OCI-LY3 (cell line): ENCODE measurements at regions not wholly inside any gene's neighbourhood (a gene's known extent, or its start where the extent isn't known, plus 50 kb on each side); places are given as distances from the start of the nearest gene placed in this dataset.

ENCODE experiments used
- H2AFZ ChIP-seq: fragments of 200-600, 300-600 bp; shearing (Covaris generic); 2 replicates; pipeline ENCODE4 v1.6.0; 2014; ENCODE audit warnings: antibody characterized with exemption, low read depth, low read length
- H3K27ac ChIP-seq: fragments of 200-600, 300-600 bp; sonication (generic); 2 replicates; pipeline ENCODE4 v1.5.1; 2014; ENCODE audit warnings: mild to moderate bottlenecking, low read length, moderate library complexity, mixed read lengths
- H3K27me3 ChIP-seq: fragments of 200-600, 300-600 bp; sonication (generic); 2 replicates; pipeline ENCODE4 v1.6.1; 2014; ENCODE audit warnings: low read depth, low read length, mixed read lengths
- H3K36me3 ChIP-seq: fragments of 200-600, 300-600 bp; sonication (generic); replicated peaks from 2 replicates; pipeline ENCODE3; 2014; ENCODE audit warnings: low read depth, low read length, mixed read lengths
- H3K4me1 ChIP-seq: fragments of 300-600, 200-600 bp; sonication (generic); 2 replicates; pipeline ENCODE4 v1.6.1; 2014; ENCODE audit warnings: low read length, mixed read lengths
- H3K4me2 ChIP-seq: fragments of 200-600, 300-600 bp; sonication (generic); 2 replicates; pipeline ENCODE4 v1.6.1; 2014; ENCODE audit warnings: low read length, mixed read lengths
- H3K4me3 ChIP-seq: fragments of 300-600, 200-600 bp; sonication (generic); 2 replicates; pipeline ENCODE4 v1.5.1; 2014; ENCODE audit warnings: antibody characterized with exemption, mild to moderate bottlenecking, low read length, moderate library complexity
- H3K79me2 ChIP-seq: fragments of 300-600, 200-600 bp; shearing (Covaris generic); 2 replicates; pipeline ENCODE4 v1.6.1; 2014; ENCODE audit warnings: mild to moderate bottlenecking, low read length, mixed read lengths
- H3K9ac ChIP-seq: fragments of 300-600, 200-600 bp; shearing (Covaris generic); 2 replicates; pipeline ENCODE4 v1.6.0; 2014; ENCODE audit warnings: mild to moderate bottlenecking, low read length, moderate library complexity
- H3K9me3 ChIP-seq: fragments of 200-600, 300-600 bp; shearing (Covaris generic); 2 replicates; pipeline ENCODE4 v1.6.1; 2014; ENCODE audit warnings: low read length, mixed read lengths; ENCODE audit not compliant: insufficient read depth
- H4K20me1 ChIP-seq: fragments of 200-600, 300-600 bp; sonication (generic); 2 replicates; pipeline ENCODE4 v1.6.1; 2016; ENCODE audit warnings: low read length, mixed read lengths; ENCODE audit not compliant: insufficient read depth
- EZH2phosphoT487 ChIP-seq: fragments of 200-600 bp; shearing (Covaris generic); IDR thresholded peaks from 2 replicates; pipeline ENCODE4 v1.6.1; 2018; ENCODE audit warnings: antibody characterized with exemption, mixed run types, low read depth
- TF ChIP-seq, protein P1 (sequence below): fragments of 200-600, 300-600 bp; sonication (generic); IDR thresholded peaks from 2 replicates; pipeline ENCODE4 v1.5.1; 2014; ENCODE audit warnings: antibody characterized with exemption, low read length, low read depth

DNA sequence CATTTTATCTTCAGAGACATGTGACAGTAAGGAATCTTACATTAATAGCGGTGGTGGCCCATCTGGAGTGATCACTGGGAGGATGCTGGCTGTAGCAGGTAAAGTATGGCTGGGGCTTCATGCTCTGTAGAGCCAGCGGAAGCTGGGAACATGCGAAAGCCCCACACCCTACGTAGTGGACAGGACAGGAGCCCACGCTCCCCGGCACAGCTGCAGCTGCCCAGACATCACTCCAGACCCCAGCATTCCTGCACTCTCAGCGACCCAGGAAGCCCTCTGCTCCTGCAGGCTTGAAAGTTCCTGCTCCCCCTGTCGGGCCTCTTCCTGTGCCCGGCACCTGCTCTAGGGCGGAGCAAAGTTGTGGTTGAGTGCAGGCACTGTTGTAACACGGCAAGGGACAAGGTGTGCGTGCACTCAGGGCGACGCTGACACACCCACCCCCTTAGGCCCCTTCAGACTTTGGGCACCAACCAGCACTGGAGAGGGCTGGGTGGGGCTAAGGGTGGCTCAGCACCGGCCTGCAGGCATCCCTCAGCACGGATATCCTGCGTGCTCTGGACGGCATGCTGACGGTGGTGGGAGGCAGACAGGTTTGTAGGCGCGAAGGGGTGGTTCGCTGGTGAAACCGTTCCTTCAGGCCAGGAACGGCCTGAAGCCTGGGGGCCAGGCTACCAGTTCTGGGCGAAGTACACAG, 568.3 kb downstream of the FSCB start:
- no peaks in the 10 kb centered on the region for H4K20me1 ChIP-seq
- H3K9me3 ChIP-seq = no peaks in the 10 kb centered on the region
- no peaks in the 10 kb centered on the region for H3K36me3 ChIP-seq
- no peak overlapping the region for H2AFZ ChIP-seq
- no peak for TF ChIP-seq EZH2phosphoT487
- TF ChIP-seq, protein P1, sequence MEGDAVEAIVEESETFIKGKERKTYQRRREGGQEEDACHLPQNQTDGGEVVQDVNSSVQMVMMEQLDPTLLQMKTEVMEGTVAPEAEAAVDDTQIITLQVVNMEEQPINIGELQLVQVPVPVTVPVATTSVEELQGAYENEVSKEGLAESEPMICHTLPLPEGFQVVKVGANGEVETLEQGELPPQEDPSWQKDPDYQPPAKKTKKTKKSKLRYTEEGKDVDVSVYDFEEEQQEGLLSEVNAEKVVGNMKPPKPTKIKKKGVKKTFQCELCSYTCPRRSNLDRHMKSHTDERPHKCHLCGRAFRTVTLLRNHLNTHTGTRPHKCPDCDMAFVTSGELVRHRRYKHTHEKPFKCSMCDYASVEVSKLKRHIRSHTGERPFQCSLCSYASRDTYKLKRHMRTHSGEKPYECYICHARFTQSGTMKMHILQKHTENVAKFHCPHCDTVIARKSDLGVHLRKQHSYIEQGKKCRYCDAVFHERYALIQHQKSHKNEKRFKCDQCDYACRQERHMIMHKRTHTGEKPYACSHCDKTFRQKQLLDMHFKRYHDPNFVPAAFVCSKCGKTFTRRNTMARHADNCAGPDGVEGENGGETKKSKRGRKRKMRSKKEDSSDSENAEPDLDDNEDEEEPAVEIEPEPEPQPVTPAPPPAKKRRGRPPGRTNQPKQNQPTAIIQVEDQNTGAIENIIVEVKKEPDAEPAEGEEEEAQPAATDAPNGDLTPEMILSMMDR = no peak
- H3K79me2 ChIP-seq = no peaks in the 10 kb centered on the region
- H3K27me3 ChIP-seq = no peaks in the 10 kb centered on the region
- H3K4me3 ChIP-seq = no peak overlapping the region
- no peak overlapping the region for H3K27ac ChIP-seq
- no peak overlapping the region for H3K4me2 ChIP-seq
- no peak overlapping the region for H3K9ac ChIP-seq
- H3K4me1 ChIP-seq = no peaks in the 10 kb centered on the region

GRCh38 chr14:43937001-43937400, 570.1 kb downstream of the FSCB start:
- H3K27ac ChIP-seq = no peak overlapping the region
- no peak for TF ChIP-seq EZH2phosphoT487
- TF ChIP-seq, protein P1 = no peak
- no peaks in the 10 kb centered on the region for H4K20me1 ChIP-seq
- no peaks in the 10 kb centered on the region for H3K36me3 ChIP-seq
- no peaks in the 10 kb centered on the region for H3K9me3 ChIP-seq
- no peak overlapping the region for H3K4me2 ChIP-seq
- no peaks in the 10 kb centered on the region for H3K27me3 ChIP-seq
- no peaks in the 10 kb centered on the region for H3K4me1 ChIP-seq
- no peak overlapping the region for H3K4me3 ChIP-seq
- H2AFZ ChIP-seq = no peak overlapping the region
- H3K9ac ChIP-seq = no peak overlapping the region
- H3K79me2 ChIP-seq = no peaks in the 10 kb centered on the region

- Histone ChIP-seq H3K4me2 (no peak overlapping the region), H3K9ac (no peak overlapping the region), H3K27ac (no peak overlapping the region), H3K27me3 (no peaks in the 10 kb centered on the region), H3K4me1 (no peaks in the 10 kb centered on the region), H4K20me1 (no peaks in the 10 kb centered on the region), H3K36me3 (no peaks in the 10 kb centered on the region), H3K4me3 (no peak overlapping the region), H3K9me3 (no peaks in the 10 kb centered on the region), H2AFZ (no peak overlapping the region), H3K79me2 (no peaks in the 10 kb centered on the region)
- TF ChIP-seq EZH2phosphoT487 = no peak
- TF ChIP-seq, protein P1 = no peak
Observed at GRCh38 chr14:43934102-43934501, 573.0 kb downstream of the FSCB start.

DNA sequence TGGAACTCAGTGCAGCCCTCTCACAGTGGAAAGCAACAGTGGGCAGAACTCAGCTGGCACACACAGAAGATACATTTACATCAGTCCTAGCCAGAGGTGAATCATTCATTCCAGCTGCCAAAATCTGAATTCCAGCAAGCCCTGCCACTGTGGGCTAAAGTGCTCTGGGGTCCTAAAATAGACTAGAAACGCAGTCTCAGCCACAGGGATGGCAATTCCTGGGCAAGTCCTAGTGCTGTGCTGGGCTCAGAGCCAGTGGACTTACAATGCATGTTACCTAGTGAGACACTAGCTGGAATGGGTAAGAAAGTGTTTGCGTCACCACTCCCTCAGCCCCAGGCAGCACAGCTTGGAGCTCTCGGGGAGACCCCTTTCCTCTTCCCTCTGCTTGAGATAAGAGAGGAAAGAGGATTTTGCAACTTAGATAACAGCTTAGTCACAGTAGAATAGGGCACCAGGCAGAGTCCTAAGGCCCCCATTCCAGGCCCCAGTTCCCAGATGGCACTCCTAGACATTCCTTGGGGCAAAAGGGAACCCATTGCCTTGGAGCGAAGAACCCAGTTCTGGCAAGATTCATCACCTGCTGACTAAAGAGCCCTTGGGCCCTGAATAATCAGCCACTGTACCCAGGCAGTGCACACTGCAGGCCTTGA, 592.9 kb downstream of the FSCB start:
- no peaks in the 10 kb centered on the region for H3K36me3 ChIP-seq
- H3K4me2 ChIP-seq = no peak overlapping the region
- no peak overlapping the region for H3K4me3 ChIP-seq
- H3K9ac ChIP-seq = no peak overlapping the region
- H2AFZ ChIP-seq = no peak overlapping the region
- no peaks in the 10 kb centered on the region for H3K4me1 ChIP-seq
- H3K79me2 ChIP-seq = no peaks in the 10 kb centered on the region
- no peaks in the 10 kb centered on the region for H3K9me3 ChIP-seq
- no peak overlapping the region for H3K27ac ChIP-seq
- no peaks in the 10 kb centered on the region for H3K27me3 ChIP-seq
- H4K20me1 ChIP-seq = no peaks in the 10 kb centered on the region
- TF ChIP-seq EZH2phosphoT487 = no peak
- TF ChIP-seq, protein P1 = no peak
